Tibial nerve (tissue), 3 donors: ENCODE measurements at regions not wholly inside any gene's neighbourhood (a gene's known extent, or its start where the extent isn't known, plus 50 kb on each side); places are given as distances from the start of the nearest gene placed in this dataset.

Experiments
- POLR2A ChIP-seq, 2 donors: fragments of 450-650 bp; IDR thresholded peaks; one replicate each; pipeline ENCODE4 v1.6.1; 2017; ENCODE audit warnings: antibody characterized with exemption in 2 of 2, mild to moderate bottlenecking in 2 of 2, moderate library complexity in 2 of 2
- TF ChIP-seq, protein P1 (sequence below), 5 experiments: fragments of 200-600 bp in 3 of 5; fragments of 450-650 bp in 2 of 5; sonication (generic) in 3 of 5; IDR thresholded peaks; one replicate each; pipeline ENCODE4 v1.5.1; 2016 to 2019; ENCODE audit warnings: antibody characterized with exemption in 5 of 5, mild to moderate bottlenecking in 3 of 5, moderate library complexity in 2 of 5

- no peak for TF ChIP-seq POLR2A (IDR thresholded peaks at IDR 0.05)
- TF ChIP-seq, protein P1, sequence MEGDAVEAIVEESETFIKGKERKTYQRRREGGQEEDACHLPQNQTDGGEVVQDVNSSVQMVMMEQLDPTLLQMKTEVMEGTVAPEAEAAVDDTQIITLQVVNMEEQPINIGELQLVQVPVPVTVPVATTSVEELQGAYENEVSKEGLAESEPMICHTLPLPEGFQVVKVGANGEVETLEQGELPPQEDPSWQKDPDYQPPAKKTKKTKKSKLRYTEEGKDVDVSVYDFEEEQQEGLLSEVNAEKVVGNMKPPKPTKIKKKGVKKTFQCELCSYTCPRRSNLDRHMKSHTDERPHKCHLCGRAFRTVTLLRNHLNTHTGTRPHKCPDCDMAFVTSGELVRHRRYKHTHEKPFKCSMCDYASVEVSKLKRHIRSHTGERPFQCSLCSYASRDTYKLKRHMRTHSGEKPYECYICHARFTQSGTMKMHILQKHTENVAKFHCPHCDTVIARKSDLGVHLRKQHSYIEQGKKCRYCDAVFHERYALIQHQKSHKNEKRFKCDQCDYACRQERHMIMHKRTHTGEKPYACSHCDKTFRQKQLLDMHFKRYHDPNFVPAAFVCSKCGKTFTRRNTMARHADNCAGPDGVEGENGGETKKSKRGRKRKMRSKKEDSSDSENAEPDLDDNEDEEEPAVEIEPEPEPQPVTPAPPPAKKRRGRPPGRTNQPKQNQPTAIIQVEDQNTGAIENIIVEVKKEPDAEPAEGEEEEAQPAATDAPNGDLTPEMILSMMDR (IDR thresholded peaks at IDR 0.05) = no peak
These were observed 221.4 kb upstream of the RREB1 start for GRCh38 chr6:6886171-6886885.
